ENCODE measurements at regions not wholly inside any gene's neighbourhood (a gene's known extent, or its start where the extent isn't known, plus 50 kb on each side); places are given as distances from the start of the nearest gene placed in this dataset.

DNA sequence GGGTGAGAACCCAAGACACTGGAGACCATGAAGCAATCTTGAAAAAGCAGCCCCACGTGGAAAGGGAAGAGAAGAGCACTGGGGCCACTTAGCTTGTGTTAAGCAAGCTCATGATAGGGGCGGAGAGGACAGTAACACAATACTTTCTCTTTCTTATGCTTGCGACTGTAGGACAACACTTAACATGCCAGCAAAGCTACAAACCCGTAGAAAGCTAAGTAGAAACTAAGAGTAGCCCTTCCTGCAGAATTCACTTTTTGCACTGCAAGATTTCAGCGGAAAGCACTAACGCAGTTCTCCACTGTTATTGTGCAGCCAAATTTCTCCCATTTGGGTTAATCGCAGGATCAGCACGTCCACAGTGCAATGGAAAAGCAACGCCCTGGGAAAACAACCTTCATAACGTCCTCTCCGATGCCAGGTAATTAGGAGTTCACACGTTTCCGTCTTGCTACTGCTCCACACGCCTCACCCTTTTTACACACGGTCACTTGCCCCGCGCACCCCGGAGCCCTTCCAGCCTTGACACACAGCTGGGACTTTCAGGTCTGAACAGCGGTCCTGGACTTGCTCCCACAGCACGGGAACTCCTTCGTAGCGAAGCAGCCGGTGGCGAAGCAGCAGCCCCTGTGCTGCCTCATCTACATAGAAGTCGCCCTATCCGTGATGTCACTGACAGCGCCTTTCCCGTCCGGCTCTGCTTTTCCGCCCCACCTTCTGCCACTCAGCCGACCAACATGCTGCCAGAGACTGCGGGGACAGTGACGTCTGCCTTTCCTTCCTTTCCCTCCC, 148.6 kb downstream of the PPIAL4G start (continued):
- TF ChIP-seq, protein P1, sequence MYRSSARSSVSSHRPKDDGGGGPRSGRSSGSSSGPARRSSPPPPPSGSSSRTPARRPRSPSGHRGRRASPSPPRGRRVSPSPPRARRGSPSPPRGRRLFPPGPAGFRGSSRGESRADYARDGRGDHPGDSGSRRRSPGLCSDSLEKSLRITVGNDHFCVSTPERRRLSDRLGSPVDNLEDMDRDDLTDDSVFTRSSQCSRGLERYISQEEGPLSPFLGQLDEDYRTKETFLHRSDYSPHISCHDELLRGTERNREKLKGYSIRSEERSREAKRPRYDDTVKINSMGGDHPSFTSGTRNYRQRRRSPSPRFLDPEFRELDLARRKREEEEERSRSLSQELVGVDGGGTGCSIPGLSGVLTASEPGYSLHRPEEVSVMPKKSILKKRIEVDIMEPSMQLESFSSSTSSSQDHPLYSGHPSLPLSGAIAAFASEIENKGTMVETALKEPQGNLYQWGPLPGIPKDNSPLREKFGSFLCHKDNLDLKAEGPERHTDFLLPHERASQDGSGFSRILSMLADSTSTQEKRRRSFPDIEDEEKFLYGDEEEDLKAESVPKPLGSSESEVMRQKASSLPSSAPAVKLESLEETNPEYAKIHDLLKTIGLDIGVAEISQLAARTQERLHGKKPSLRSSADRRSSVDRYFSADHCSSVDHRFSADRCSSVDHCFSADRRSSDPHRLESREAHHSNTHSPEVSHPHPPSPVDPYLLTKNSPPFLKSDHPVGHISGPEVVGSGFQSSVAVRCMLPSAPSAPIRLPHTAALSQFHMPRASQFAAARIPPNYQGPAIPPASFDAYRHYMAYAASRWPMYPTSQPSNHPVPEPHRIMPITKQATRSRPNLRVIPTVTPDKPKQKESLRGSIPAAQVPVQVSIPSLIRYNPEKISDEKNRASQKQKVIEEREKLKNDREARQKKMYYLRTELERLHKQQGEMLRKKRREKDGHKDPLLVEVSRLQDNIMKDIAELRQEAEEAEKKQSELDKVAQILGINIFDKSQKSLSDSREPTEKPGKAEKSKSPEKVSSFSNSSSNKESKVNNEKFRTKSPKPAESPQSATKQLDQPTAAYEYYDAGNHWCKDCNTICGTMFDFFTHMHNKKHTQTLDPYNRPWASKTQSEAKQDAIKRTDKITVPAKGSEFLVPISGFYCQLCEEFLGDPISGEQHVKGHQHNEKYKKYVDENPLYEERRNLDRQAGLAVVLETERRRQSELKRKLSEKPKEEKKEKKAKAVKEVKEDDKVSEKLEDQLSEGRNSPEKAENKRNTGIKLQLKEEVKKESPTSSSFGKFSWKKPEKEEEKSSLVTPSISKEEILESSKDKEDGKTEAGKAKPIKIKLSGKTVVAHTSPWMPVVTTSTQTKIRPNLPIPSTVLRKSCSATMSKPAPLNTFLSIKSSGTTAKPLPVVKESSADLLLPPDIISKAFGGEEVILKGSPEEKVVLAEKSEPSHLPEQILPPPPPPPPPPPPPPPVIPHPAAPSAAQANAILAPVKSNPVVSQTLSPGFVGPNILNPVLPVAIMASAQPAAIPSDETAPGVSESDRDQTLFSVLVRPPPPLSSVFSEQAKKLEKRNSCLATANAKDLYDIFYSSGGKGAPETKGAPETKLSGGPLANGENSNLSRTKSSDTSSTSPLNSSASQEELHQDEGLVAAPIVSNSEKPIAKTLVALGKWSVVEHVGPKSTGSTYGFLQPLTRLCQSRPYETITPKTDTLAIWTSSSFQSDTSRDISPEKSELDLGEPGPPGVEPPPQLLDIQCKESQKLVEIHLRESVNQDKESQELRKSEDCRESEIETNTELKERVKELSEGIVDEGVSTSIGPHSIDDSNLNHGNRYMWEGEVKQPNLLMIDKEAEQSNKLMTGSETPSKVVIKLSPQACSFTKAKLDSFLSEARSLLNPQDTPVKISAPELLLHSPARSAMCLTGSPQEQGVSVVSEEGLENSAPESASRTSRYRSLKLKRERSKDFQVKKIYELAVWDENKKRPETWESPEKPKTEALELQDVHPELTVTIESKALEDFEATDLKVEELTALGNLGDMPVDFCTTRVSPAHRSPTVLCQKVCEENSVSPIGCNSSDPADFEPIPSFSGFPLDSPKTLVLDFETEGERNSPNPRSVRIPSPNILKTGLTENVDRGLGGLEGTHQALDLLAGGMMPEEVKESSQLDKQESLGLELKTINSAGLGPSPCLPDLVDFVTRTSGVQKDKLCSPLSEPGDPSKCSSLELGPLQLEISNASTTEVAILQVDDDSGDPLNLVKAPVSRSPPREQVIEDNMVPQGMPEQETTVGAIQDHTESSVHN (CRISPR knock-in tag; IDR thresholded peaks at IDR 0.05): no peak
- TF ChIP-seq ZNF879 (CRISPR knock-in tag; IDR thresholded peaks at IDR 0.05): no peak
- TF ChIP-seq TP53 (CRISPR knock-in tag; conservative IDR thresholded peaks at IDR 0.05): no peak
- no peak for TF ChIP-seq ZNF83 (CRISPR knock-in tag; IDR thresholded peaks at IDR 0.05; ENCODE audit: borderline replicate concordance)
- TF ChIP-seq, protein P2, sequence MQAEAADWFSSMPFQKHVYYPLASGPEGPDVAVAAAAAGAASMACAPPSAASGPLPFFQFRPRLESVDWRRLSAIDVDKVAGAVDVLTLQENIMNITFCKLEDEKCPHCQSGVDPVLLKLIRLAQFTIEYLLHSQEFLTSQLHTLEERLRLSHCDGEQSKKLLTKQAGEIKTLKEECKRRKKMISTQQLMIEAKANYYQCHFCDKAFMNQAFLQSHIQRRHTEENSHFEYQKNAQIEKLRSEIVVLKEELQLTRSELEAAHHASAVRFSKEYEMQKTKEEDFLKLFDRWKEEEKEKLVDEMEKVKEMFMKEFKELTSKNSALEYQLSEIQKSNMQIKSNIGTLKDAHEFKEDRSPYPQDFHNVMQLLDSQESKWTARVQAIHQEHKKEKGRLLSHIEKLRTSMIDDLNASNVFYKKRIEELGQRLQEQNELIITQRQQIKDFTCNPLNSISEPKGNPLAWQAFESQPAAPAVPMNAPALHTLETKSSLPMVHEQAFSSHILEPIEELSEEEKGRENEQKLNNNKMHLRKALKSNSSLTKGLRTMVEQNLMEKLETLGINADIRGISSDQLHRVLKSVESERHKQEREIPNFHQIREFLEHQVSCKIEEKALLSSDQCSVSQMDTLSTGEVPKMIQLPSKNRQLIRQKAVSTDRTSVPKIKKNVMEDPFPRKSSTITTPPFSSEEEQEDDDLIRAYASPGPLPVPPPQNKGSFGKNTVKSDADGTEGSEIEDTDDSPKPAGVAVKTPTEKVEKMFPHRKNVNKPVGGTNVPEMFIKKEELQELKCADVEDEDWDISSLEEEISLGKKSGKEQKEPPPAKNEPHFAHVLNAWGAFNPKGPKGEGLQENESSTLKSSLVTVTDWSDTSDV (CRISPR knock-in tag; IDR thresholded peaks at IDR 0.05): no peak
- TF ChIP-seq TAF15 (IDR thresholded peaks at IDR 0.05; ENCODE audit: low read depth, low read length, poor library complexity, severe bottlenecking): no peak
- no peak; the same call in 1 of the 2 replicates for TF ChIP-seq ZNF891 (CRISPR knock-in tag; IDR thresholded peaks at IDR 0.05)
- no peak for TF ChIP-seq ZNF431 (CRISPR knock-in tag; IDR thresholded peaks at IDR 0.05; ENCODE audit: borderline replicate concordance, low read depth)
- TF ChIP-seq ELF4 (CRISPR knock-in tag; IDR thresholded peaks at IDR 0.05; ENCODE audit: borderline replicate concordance): no peak
- TF ChIP-seq, protein P3, sequence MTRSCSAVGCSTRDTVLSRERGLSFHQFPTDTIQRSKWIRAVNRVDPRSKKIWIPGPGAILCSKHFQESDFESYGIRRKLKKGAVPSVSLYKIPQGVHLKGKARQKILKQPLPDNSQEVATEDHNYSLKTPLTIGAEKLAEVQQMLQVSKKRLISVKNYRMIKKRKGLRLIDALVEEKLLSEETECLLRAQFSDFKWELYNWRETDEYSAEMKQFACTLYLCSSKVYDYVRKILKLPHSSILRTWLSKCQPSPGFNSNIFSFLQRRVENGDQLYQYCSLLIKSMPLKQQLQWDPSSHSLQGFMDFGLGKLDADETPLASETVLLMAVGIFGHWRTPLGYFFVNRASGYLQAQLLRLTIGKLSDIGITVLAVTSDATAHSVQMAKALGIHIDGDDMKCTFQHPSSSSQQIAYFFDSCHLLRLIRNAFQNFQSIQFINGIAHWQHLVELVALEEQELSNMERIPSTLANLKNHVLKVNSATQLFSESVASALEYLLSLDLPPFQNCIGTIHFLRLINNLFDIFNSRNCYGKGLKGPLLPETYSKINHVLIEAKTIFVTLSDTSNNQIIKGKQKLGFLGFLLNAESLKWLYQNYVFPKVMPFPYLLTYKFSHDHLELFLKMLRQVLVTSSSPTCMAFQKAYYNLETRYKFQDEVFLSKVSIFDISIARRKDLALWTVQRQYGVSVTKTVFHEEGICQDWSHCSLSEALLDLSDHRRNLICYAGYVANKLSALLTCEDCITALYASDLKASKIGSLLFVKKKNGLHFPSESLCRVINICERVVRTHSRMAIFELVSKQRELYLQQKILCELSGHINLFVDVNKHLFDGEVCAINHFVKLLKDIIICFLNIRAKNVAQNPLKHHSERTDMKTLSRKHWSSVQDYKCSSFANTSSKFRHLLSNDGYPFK (CRISPR knock-in tag; IDR thresholded peaks at IDR 0.05; ENCODE audit: borderline replicate concordance): no peak
